ENCODE measurements at regions not wholly inside any gene's neighbourhood (a gene's known extent, or its start where the extent isn't known, plus 50 kb on each side); places are given as distances from the start of the nearest gene placed in this dataset.

- in situ Hi-C loops (cut with MboI; ENCODE audit: low pct_unique_long_range_greater_than_20kb, low sequenced_read_pairs), result no loop called here
- DNase-seq, result no peak
These were observed 344.8 kb upstream of the GRM7 start for GRCh38 chr3:6516143-6516542.

- in situ Hi-C loops (cut with MboI; ENCODE audit: low pct_unique_long_range_greater_than_20kb, low sequenced_read_pairs), result no loop called here
- no peak for DNase-seq
These were observed 344.2 kb upstream of the GRM7 start for GRCh38 chr3:6516694-6517093.

DNA sequence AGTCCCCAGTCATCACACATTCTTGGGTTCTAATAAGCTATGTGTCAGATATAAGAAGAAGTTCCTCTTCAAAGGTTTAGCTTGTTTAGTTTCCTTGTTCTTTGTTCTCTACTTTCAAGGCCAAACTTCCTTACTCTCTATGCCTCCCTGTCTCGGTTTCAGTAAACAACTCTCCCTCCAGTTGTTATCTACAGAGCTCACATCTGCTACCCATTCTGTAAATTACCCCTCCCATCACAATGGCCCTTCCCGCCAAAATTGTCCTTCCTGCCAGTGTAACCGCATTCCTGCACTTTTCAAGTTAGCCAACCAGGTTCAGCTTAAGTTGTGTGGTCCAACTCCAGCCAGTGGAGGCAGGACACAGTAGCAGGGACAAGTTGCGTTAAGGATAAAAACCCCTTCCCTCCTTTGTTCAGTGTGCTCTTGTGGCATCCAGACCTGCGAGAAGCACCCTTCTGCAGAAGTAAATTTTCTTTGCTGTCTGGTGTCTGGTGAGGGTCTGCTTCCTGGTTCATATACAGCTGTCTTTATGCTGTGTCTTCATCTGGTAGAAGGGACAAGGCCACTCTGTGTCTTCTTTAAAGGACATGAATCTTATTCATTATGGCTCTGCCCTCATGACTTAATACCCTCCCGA is 342.1 kb upstream of the GRM7 start:
- in situ Hi-C loops (cut with MboI; ENCODE audit: low pct_unique_long_range_greater_than_20kb, low sequenced_read_pairs), result no loop called here
- no peak for DNase-seq

GRCh38 chr3:6521369-6522113 is 339.4 kb upstream of the GRM7 start:
- DNase-seq, result no peak
- in situ Hi-C loops (cut with MboI; ENCODE audit: low pct_unique_long_range_greater_than_20kb, low sequenced_read_pairs), result no loop called here

GRCh38 chr3:6522191-6522590 is 338.7 kb upstream of the GRM7 start:
- in situ Hi-C loops (cut with MboI; ENCODE audit: low pct_unique_long_range_greater_than_20kb, low sequenced_read_pairs), result no loop called here

DNA sequence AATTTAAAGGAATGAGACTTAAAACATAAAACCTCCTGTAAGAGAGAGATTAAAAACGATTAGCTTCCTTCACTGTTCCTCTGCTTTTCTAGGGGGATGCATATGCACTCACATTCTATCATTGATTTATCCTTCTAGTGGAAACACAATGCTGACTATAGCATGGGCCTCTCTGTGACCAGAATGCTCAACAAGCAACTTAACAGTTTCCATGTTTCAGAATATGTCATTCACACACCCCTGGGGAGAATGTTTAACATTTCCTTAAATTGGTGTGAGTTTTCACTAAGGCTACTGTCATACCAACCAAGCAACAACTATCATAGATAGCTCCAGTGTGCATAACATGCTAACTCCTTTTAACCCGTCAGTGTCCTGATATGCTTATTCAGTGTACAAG is 337.9 kb upstream of the GRM7 start:
- in situ Hi-C loops (cut with MboI; ENCODE audit: low pct_unique_long_range_greater_than_20kb, low sequenced_read_pairs), result no loop called here
- no peak for DNase-seq

More at GRCh38 chr3:6522191-6522590, 338.7 kb upstream of the GRM7 start:
- no peak for DNase-seq

DNA sequence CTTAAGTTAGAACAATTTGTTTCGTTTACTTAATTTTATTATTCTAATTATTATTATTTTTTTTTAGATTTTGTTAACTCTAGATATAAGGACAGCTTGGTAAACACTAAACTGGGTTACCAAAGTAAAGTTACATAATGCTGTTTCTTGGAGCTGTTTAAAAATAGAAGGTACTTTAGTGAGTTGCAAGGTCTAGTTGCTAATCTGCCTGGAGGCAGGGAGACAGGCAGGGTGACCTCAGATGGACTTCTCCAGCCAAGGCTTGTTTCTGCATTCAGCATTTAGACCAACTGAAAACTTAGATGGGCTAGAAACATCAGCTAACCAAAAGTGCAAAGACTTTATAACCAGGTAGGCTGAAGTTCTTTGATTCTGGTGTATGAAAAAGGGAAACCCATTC is 336.4 kb upstream of the GRM7 start:
- no peak for DNase-seq
- in situ Hi-C loops (cut with MboI; ENCODE audit: low pct_unique_long_range_greater_than_20kb, low sequenced_read_pairs), result no loop called here

GRCh38 chr3:6526321-6526720 is 334.6 kb upstream of the GRM7 start:
- DNase-seq, result no peak
- in situ Hi-C loops (cut with MboI; ENCODE audit: low pct_unique_long_range_greater_than_20kb, low sequenced_read_pairs), result no loop called here

DNA sequence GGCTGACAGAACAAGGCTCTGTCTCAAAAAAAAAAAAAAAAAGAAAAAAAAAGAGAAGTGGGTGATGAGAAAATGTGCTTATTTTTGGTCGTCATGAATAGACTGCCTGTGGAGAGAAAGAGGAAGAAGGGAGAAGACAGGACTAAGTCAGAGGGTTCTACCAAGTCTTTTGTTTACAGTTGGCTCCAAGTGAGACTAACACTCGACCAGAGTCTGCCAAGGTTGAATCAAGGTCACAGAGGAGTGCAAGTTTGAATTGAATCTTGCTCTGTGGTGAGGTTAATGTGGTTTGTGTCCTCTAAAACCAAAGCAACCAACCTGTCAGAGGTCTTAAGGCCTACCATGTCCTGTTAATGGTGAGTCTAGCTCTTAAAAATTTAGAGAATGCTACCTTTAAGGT is 334.1 kb upstream of the GRM7 start:
- in situ Hi-C loops (cut with MboI; ENCODE audit: low pct_unique_long_range_greater_than_20kb, low sequenced_read_pairs), result no loop called here
- peak; percentile 61 for DNase-seq

DNA sequence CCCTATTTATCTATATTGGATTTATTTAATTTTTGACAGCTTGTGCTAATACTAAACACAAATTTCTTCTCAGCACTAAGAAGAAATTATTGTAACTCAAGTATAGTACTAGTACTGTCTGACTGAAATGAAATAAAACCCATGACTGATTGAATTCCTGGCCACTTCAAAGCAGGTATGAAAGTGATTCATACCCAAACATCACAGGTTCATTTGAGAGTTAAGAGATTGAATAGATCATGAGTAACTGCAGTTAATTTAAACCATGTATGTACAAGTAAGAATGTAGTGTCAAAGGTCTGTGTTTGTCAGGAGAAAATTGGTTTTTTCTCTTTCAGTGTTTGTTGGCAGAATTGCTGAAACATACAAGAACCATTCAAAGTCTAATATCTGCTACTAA is 332.0 kb upstream of the GRM7 start:
- DNase-seq, result no peak
- in situ Hi-C loops (cut with MboI; ENCODE audit: low pct_unique_long_range_greater_than_20kb, low sequenced_read_pairs), result no loop called here

DNA sequence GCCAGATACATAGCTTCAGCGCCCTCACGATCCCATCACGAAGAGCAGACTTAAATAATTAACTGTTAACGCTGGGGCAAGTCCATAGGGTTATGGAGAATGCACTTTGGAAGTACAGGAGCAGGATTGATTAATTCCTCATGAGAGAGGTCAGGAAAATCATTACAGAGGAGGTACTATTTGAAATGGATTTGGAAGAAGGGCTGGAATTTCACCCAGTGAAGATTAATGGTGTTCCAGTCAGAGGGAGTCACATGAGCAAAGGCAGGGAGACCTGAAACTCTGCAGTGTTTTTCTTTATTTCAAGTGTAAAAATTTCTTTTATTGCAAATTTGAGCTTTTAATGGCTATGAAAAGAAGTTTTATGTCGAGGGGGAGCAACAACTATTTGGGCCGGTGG is 329.8 kb upstream of the GRM7 start:
- no peak for DNase-seq
- in situ Hi-C loops (cut with MboI; ENCODE audit: low pct_unique_long_range_greater_than_20kb, low sequenced_read_pairs), result no loop called here

DNA sequence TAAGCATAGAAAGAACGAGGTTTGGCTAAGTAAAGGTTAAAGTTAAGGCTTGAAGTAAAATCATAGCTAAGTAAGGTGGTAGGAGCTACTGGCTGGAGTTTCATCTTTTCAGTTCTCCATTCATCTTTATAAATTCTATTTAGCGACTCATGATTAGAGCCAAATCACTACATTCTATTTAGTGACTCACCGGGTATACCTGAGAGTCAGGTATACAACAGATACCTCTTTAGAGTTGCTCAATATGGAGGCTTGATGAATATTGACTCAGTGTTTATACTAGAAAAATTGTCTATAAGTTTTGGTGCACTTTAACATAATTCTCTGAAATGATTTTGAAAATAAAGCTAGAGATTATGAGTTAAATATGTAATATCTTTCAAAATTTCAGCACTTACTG is 328.8 kb upstream of the GRM7 start:
- DNase-seq, result no peak
- in situ Hi-C loops (cut with MboI; ENCODE audit: low pct_unique_long_range_greater_than_20kb, low sequenced_read_pairs), result no loop called here

DNA sequence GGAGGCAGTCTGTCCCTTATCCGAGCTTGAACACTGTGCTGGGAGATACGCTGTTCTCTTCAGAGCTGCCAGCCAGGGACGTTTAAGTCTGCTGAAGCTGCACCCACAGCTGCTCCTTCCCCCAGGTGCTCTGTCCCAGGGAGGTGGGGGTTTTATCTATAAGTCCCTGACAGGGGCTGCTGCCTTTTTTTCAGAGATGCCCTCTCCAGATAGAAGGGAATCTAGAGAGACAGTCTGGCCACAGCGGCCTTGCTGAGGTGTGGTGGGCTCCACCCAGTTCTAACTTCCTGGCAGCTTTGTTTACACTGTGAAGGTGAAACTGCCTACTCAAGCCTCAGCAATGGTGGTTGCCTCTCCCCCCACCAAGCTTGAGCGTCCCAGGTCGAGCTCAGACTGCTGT is 319.9 kb upstream of the GRM7 start:
- no peak for DNase-seq
- in situ Hi-C loops (cut with MboI; ENCODE audit: low pct_unique_long_range_greater_than_20kb, low sequenced_read_pairs), result no loop called here

DNA sequence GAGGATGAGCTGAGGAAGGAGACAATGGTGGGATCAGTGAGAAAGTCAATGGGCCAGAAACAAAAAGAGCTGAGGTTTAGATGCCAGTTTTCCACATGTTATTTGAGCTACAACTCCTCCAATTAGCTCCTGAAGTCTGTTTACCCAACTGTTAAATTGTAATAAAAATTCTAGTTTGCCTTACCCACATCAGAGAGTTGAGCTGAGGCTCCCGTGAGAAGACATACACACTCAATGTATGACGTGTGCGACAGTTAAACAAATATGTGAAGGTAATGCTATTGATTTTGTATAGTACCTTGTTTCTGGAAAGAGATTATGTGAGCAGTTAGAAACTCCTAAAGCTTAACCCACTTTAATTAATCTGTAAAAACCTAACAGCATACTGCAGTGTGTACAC is 318.1 kb upstream of the GRM7 start:
- in situ Hi-C loops (cut with MboI; ENCODE audit: low pct_unique_long_range_greater_than_20kb, low sequenced_read_pairs), result no loop called here
- DNase-seq, result no peak

DNA sequence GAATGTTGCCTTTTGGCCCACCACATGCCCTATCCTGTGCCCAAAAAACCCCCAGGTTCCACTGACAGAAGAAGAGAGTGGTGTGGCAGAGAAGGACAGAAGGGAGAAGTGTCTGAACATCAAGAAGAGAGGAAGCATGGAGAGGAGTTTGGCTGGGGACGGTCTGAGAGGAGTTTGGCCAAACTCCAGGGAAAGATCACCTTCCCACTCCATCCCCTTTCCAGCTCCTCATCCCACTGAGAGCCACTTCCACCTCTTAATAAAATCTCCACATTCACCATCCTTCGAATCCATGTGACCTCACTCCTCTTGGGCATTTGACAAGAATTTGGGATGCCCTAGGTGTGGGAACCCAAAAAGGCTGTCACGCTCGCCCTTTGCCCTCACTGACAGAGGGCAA is 311.6 kb upstream of the GRM7 start:
- in situ Hi-C loops (cut with MboI; ENCODE audit: low pct_unique_long_range_greater_than_20kb, low sequenced_read_pairs), result no loop called here

DNA sequence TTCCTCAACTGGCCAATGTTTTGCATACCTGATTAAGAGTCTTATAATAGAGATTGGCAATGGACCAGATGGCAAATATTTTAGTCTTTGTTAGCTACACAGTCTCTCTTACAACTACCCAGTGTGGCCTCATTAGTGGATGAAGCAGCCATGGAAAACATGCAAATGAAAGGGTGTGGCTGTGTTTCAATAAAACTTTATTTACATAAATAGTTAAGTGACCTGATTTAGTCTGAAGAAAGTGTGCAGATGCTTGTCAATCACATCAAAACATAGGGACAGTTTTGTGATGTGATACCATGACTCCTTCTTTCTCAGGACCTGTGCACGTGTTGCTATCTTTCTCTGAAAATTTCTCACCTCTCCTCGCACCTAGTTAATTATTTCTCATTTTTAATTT is 309.8 kb upstream of the GRM7 start:
- in situ Hi-C loops (cut with MboI; ENCODE audit: low pct_unique_long_range_greater_than_20kb, low sequenced_read_pairs), result no loop called here
- no peak for DNase-seq

More for the DNA sequence above, 311.6 kb upstream of the GRM7 start:
- DNase-seq, result no peak

DNA sequence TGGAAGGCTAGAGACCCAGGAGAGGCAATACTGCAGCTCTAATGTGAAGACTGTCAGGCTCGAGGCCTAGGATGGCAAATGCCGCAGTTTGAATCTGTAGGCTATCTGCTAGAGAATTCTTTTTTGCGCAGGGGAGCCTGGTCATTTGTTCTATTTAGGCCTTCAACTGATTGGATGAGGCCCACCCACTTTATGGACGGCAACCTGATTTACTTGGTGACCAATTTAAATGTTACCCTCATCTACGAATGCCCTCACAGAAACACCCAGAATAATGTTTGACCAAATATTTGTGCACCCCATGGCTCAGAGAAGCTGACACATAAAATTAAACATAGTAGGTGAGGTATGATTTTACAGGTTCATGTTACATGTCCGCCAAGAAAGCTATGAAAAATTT is 300.7 kb upstream of the GRM7 start:
- no peak for DNase-seq
- in situ Hi-C loops (cut with MboI; ENCODE audit: low pct_unique_long_range_greater_than_20kb, low sequenced_read_pairs), result no loop called here

- no peak for DNase-seq
- in situ Hi-C loops (cut with MboI; ENCODE audit: low pct_unique_long_range_greater_than_20kb, low sequenced_read_pairs), result no loop called here
These were observed 293.7 kb upstream of the GRM7 start for GRCh38 chr3:6567241-6567640.

GRCh38 chr3:6568999-6569493 is 291.9 kb upstream of the GRM7 start:
- no peak for DNase-seq
- in situ Hi-C loops (cut with MboI; ENCODE audit: low pct_unique_long_range_greater_than_20kb, low sequenced_read_pairs), result no loop called here

DNA sequence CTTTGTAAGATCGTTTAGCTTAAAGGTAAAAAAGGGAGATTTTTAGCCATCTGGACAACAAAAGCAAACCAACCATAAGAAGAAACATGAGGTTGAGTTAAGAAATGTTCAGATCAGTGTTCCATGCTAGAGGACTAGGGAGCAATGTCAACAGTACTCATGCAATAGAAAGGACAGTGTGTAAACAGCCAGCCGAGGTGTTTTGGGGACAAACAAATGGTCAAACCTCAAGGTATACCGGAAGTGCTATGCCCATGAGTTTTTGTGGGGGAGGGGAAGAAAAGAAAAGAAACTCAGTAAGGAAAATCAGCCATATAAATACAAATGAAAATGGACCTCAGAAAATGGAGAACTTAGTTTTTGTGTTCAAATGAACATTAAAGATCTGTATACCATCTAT is 289.5 kb upstream of the GRM7 start:
- in situ Hi-C loops (cut with MboI; ENCODE audit: low pct_unique_long_range_greater_than_20kb, low sequenced_read_pairs), result no loop called here
- no peak for DNase-seq

- no peak for DNase-seq
- in situ Hi-C loops (cut with MboI; ENCODE audit: low pct_unique_long_range_greater_than_20kb, low sequenced_read_pairs), result no loop called here
These were observed 283.3 kb upstream of the GRM7 start for GRCh38 chr3:6577584-6577983.
